CD4-positive, alpha-beta memory T cell (primary cell): ENCODE measurements at regions not wholly inside any gene's neighbourhood (a gene's known extent, or its start where the extent isn't known, plus 50 kb on each side); places are given as distances from the start of the nearest gene placed in this dataset.
A peak's percentile ranks its signal among the peaks of the same experiment; 100 is the strongest.

Experiments
- CTCF ChIA-PET: fragments of 350-600 bp; sonication (Branson Sonifier 250); formaldehyde crosslinking; loops from one replicate; lab custom pipeline; 2021; ENCODE audit warnings: inconsistent platforms; ENCODE audit not compliant: partially characterized antibody; lab: Charles Lee
- POLR2A ChIA-PET: fragments of 350-600 bp; sonication (Branson Sonifier 250); formaldehyde crosslinking; loops from one replicate; lab custom pipeline; 2021; ENCODE audit not compliant: partially characterized antibody; lab: Charles Lee
- DNase-seq, 5 donors: peaks; one replicate each; pipeline versions ENCODE4 v3.0.0 to v3.0.0-alpha.2; 2020 to 2022; ENCODE audit warnings: mixed read lengths in 1 of 5
- H3K27ac ChIP-seq: one replicate; pipeline ENCODE4 v1.7.0; 2013; ENCODE audit warnings: low read depth, low read length
- H3K27me3 ChIP-seq: 2 replicates; pipeline ENCODE4 v1.7.0; 2013; ENCODE audit warnings: mild to moderate bottlenecking, low read length, moderate library complexity; ENCODE audit not compliant: insufficient read depth
- H3K36me3 ChIP-seq: 2 replicates; pipeline ENCODE4 v1.7.0; 2013; ENCODE audit warnings: mild to moderate bottlenecking, low read length, moderate library complexity; ENCODE audit not compliant: insufficient read depth
- H3K4me1 ChIP-seq: 2 replicates; pipeline ENCODE4 v1.7.0; 2013; ENCODE audit warnings: mild to moderate bottlenecking, low read length, moderate library complexity; ENCODE audit not compliant: insufficient read depth
- H3K4me3 ChIP-seq, 2 donors: one replicate each; pipeline ENCODE4 v1.7.0; 2013; ENCODE audit warnings: low read length in 2 of 2, mild to moderate bottlenecking in 1 of 2
- H3K9me3 ChIP-seq, 2 donors: one replicate each; pipeline ENCODE4 v1.7.0; 2013; ENCODE audit warnings: low read length in 2 of 2, control low read depth in 1 of 2; ENCODE audit not compliant: control insufficient read depth in 1 of 2
- H3K27ac Mint-ChIP-seq, 7 donors: one replicate each; pipeline ENCODE4 v1.8.0; 2020 to 2021; ENCODE audit warnings: mixed read lengths in 7 of 7, mild to moderate bottlenecking in 6 of 7, inconsistent platforms in 3 of 7, moderate library complexity in 3 of 7
- H3K27me3 Mint-ChIP-seq, 2 donors: one replicate each; pipeline ENCODE4 v1.8.0; 2020 to 2021; ENCODE audit warnings: mixed read lengths in 2 of 2
- H3K36me3 Mint-ChIP-seq, 2 donors: one replicate each; pipeline ENCODE4 v1.8.0; 2020 to 2021; ENCODE audit warnings: mixed read lengths in 2 of 2, inconsistent platforms in 1 of 2, mild to moderate bottlenecking in 1 of 2
- H3K4me1 Mint-ChIP-seq, 4 donors: one replicate each; pipeline ENCODE4 v1.8.0; 2020 to 2021; ENCODE audit warnings: mixed read lengths in 4 of 4, mild to moderate bottlenecking in 1 of 4
- H3K4me3 Mint-ChIP-seq, 8 donors: one replicate each; pipeline ENCODE4 v1.8.0; 2020 to 2021; ENCODE audit warnings: mixed read lengths in 8 of 8, mild to moderate bottlenecking in 7 of 8, moderate library complexity in 6 of 8, inconsistent platforms in 3 of 8
- H3K9me3 Mint-ChIP-seq, 8 donors: one replicate each; pipeline ENCODE4 v1.8.0; 2020 to 2021; ENCODE audit warnings: mixed read lengths in 8 of 8, mild to moderate bottlenecking in 5 of 8, inconsistent platforms in 3 of 8, moderate library complexity in 1 of 8
- intact Hi-C: fragments of 100-400 bp; cut with micrococcal nuclease; formaldehyde crosslinking; loops from one replicate; pipeline ENCODE4 v1.15.1; 2023

DNA sequence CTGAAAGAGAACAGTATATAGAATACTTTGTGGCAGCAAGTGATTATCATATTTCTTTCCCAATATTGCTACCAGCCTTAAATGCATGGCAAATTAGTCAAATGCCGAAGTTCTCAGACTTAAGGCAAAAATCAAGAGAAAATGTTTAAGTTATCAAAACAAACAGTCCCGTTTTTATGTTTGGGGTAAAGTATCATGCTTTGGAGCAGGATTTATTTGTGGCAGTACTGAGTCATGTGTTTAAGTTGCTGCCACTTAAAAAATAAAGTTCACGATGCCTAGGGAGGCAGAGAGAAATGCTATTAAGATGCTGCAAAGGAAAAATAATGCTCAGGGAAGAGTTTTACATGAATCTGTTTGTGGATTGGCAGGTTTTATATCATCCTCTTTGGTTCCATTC is 417.4 kb upstream of the MDFIC2 start:
- Mint-ChIP-seq H3K27me3 (peaks cover 0 to 7% of the 10 kb centered on the region in 2 donors), H3K4me1 (no peaks in the 10 kb centered on the region), H3K4me3 (no peak overlapping the region), H3K9me3 (peaks cover 0 to 2% (median 0%) of the 10 kb centered on the region in 8 donors), H3K36me3 (no peaks in the 10 kb centered on the region), H3K27ac (no peak overlapping the region)
- ChIA-PET CTCF (no interaction called here), POLR2A (no interaction called here)
- no peaks in the 10 kb centered on the region for H3K36me3 ChIP-seq
- H3K4me1 ChIP-seq = no peaks in the 10 kb centered on the region
- no peaks in the 10 kb centered on the region for H3K27me3 ChIP-seq
- no peak for DNase-seq
- no peak overlapping the region for H3K4me3 ChIP-seq
- intact Hi-C loops = no loop called here
- no peaks in the 10 kb centered on the region for H3K9me3 ChIP-seq
- H3K27ac ChIP-seq = no peak overlapping the region

DNA sequence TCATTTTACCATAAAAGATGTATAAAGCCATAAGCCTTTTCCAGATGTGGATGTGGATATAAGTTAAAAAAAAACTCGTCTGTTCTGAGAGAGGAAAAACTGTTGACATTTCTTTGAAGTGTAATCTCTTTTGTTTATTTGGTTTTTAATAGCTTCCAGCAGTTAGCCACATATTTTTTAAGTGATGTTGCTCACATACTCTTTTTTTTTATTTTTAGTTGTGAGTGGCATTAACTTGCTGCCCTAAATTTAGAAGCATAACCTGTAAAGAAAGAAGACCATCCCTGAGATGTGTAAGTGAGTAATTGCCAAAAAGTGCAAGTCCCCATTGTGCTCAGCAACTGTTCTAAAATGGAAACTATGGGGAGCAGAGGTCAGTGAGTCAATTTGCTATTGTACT is 415.9 kb upstream of the MDFIC2 start:
- no peak overlapping the region for H3K4me3 Mint-ChIP-seq
- Histone ChIP-seq H3K4me3 (no peak overlapping the region), H3K9me3 (no peaks in the 10 kb centered on the region), H3K27me3 (no peaks in the 10 kb centered on the region), H3K36me3 (no peaks in the 10 kb centered on the region), H3K4me1 (no peaks in the 10 kb centered on the region), H3K27ac (no peak overlapping the region)
- ChIA-PET CTCF (no interaction called here), POLR2A (no interaction called here)
- no peak overlapping the region for H3K27ac Mint-ChIP-seq
- H3K4me1 Mint-ChIP-seq = no peaks in the 10 kb centered on the region
- peaks cover 2 to 7% of the 10 kb centered on the region in 2 donors for H3K27me3 Mint-ChIP-seq
- intact Hi-C loops = no loop called here
- no peak for DNase-seq
- no peaks in the 10 kb centered on the region for H3K36me3 Mint-ChIP-seq
- no peaks in the 10 kb centered on the region for H3K9me3 Mint-ChIP-seq

DNA sequence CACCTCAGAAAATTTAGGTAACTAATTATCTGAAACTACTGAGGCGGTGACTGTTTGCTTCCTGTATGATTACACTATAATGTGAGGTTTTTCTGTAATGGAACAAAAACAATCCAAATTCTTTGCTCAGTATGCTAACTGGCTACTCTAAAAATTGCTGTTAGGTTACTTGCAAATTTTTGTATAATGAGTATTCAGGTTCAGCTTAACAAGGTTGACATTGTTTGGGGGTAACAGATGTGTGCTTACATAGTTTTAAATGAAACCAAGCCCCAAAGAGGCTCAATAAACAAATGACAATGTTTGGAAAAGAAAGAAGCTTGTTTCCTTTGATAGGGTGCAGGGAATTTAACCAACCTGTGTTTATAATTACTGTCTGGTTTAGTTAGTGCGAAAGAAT is 414.5 kb upstream of the MDFIC2 start:
- Histone ChIP-seq H3K27ac (no peak overlapping the region), H3K36me3 (no peaks in the 10 kb centered on the region), H3K4me1 (no peaks in the 10 kb centered on the region), H3K27me3 (no peaks in the 10 kb centered on the region), H3K4me3 (no peak overlapping the region), H3K9me3 (no peaks in the 10 kb centered on the region)
- intact Hi-C loops = no loop called here
- H3K27me3 Mint-ChIP-seq = peaks cover 2 to 7% of the 10 kb centered on the region in 2 donors
- H3K4me3 Mint-ChIP-seq = no peak overlapping the region
- DNase-seq = no peak
- H3K27ac Mint-ChIP-seq = no peak overlapping the region
- H3K9me3 Mint-ChIP-seq = no peaks in the 10 kb centered on the region
- no peaks in the 10 kb centered on the region for H3K36me3 Mint-ChIP-seq
- no peaks in the 10 kb centered on the region for H3K4me1 Mint-ChIP-seq
- ChIA-PET CTCF (no interaction called here), POLR2A (no interaction called here)

- CTCF ChIA-PET = no interaction called here
- Mint-ChIP-seq H3K9me3 (no peaks in the 10 kb centered on the region), H3K36me3 (no peaks in the 10 kb centered on the region), H3K4me1 (no peaks in the 10 kb centered on the region), H3K27me3 (peaks cover 2 to 7% of the 10 kb centered on the region in 2 donors), H3K4me3 (no peak overlapping the region), H3K27ac (no peak overlapping the region)
- Histone ChIP-seq H3K27ac (no peak overlapping the region), H3K36me3 (no peaks in the 10 kb centered on the region), H3K4me3 (no peak overlapping the region), H3K4me1 (no peaks in the 10 kb centered on the region), H3K9me3 (no peaks in the 10 kb centered on the region), H3K27me3 (no peaks in the 10 kb centered on the region)
- POLR2A ChIA-PET = no interaction called here
- intact Hi-C loops = no loop called here
- no peak for DNase-seq
Observed at GRCh38 chr3:70726096-70726938, 413.9 kb upstream of the MDFIC2 start.

DNA sequence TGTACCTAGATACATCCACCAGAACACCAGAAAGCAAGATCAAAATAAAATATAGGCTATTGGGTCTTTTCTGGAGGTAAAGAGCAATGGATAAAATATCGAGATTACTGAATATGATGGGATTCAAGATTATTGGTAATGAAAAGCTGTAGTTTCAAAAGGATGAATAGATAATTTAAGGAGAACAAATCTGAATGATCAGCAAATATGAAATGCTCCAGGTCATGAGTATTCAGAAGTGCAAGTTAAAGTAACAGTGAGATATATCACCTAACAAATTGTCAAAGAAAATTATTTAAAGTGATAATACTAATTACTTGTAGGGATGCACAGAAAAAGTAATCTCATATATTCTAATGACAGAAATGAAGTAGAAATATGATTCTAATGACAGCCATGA is 409.6 kb upstream of the MDFIC2 start:
- H3K4me1 ChIP-seq = no peaks in the 10 kb centered on the region
- peaks cover 4% of the 10 kb centered on the region for H3K27me3 ChIP-seq
- Mint-ChIP-seq H3K9me3 (no peaks in the 10 kb centered on the region), H3K4me1 (no peaks in the 10 kb centered on the region), H3K4me3 (no peak overlapping the region), H3K27ac (no peak overlapping the region), H3K36me3 (no peaks in the 10 kb centered on the region), H3K27me3 (peaks cover 5% of the 10 kb centered on the region in 2 donors)
- H3K4me3 ChIP-seq = no peak overlapping the region
- intact Hi-C loops = no loop called here
- ChIA-PET POLR2A (no interaction called here), CTCF (no interaction called here)
- DNase-seq = no peak
- H3K27ac ChIP-seq = no peak overlapping the region
- no peaks in the 10 kb centered on the region for H3K9me3 ChIP-seq
- H3K36me3 ChIP-seq = no peaks in the 10 kb centered on the region

GRCh38 chr3:70716832-70717231 is 404.4 kb upstream of the MDFIC2 start:
- Mint-ChIP-seq H3K27ac (no peak overlapping the region), H3K4me1 (peaks cover 0 to 3% (median under 1%) of the 10 kb centered on the region in 4 donors), H3K4me3 (no peak overlapping the region), H3K27me3 (peaks cover 3 to 14% of the 10 kb centered on the region in 2 donors), H3K36me3 (peaks cover 0 to 5% of the 10 kb centered on the region in 2 donors), H3K9me3 (peaks cover 0 to 22% (median 17%) of the 10 kb centered on the region in 8 donors)
- DNase-seq = peak in 4 of 5 donors; percentile 3 to 7 (median 4)
- Histone ChIP-seq H3K4me1 (no peaks in the 10 kb centered on the region), H3K9me3 (peaks cover 0 to 4% of the 10 kb centered on the region in 2 donors), H3K27me3 (peaks cover 4% of the 10 kb centered on the region), H3K27ac (no peak overlapping the region), H3K36me3 (no peaks in the 10 kb centered on the region), H3K4me3 (no peak overlapping the region)
- ChIA-PET CTCF (interaction anchor here (1.1 kb wide), 1 partner anchor 8 kb away, joined by 3 read pairs; no protein-coding TSS in a partner anchor), POLR2A (no interaction called here)
- intact Hi-C loops = loop anchor here (1.0 kb wide), 1 partner anchor 869 kb away; no protein-coding TSS in a partner anchor

GRCh38 chr3:70712449-70713082 is 400.1 kb upstream of the MDFIC2 start:
- Mint-ChIP-seq H3K9me3 (peaks cover 0 to 32% (median 22%) of the 10 kb centered on the region in 8 donors), H3K27ac (no peak overlapping the region), H3K4me3 (no peak overlapping the region), H3K36me3 (peaks cover 0 to 9% of the 10 kb centered on the region in 2 donors), H3K4me1 (peaks cover 0 to 3% (median under 1%) of the 10 kb centered on the region in 4 donors), H3K27me3 (peaks cover 2 to 16% of the 10 kb centered on the region in 2 donors)
- intact Hi-C loops = no loop called here
- CTCF ChIA-PET = no interaction called here
- POLR2A ChIA-PET = no interaction called here
- Histone ChIP-seq H3K27me3 (no peaks in the 10 kb centered on the region), H3K27ac (no peak overlapping the region), H3K9me3 (peaks cover 0 to 4% of the 10 kb centered on the region in 2 donors), H3K4me3 (no peak overlapping the region), H3K36me3 (no peaks in the 10 kb centered on the region), H3K4me1 (no peaks in the 10 kb centered on the region)
- DNase-seq = no peak
